ENCODE measurements at regions not wholly inside any gene's neighbourhood (a gene's known extent, or its start where the extent isn't known, plus 50 kb on each side); places are given as distances from the start of the nearest gene placed in this dataset.
"Not testable (repeated sequence)": the region's sequence is repeated elsewhere in the genome, so short reads cannot be mapped to it uniquely, and the experiment has no call there.

DNA sequence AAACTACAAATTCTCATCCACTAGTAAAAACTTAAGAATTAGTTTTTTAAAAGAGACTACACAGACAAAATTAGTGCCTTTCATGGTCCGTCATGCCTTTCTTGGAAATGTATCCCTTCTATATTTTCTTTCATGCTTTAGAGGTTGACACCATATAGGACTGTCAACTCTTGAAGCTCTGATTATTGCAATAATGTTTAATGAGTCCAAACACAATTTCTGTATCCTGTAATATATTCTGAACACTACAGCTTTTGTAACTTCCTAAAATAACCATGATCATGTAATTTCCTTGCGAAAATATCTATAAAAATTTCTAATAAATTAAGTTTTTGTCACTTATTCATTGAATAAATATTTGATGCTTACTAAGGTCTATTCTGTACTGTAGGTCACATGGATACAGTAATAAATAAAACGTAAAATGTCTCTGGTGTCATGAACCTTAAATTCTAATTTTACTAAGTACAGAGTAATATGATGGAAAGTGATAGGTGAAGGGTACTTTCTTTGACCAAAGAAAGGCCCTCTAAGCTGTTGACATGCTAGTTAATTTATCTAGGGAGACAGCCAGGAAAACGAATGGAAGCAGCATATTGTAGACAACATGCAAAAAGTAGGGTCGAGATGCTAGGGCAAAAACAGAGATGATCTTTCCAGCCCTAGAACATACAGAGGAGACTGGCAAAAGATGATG lies 687.3 kb upstream of the PCDH9 start:
- no peak for DNase-seq (ENCODE audit: low read depth)
- no peak overlapping the region for H3K4me3 ChIP-seq (replicated peaks; ENCODE audit: low read depth, low read length)
- TF ChIP-seq, protein P1, sequence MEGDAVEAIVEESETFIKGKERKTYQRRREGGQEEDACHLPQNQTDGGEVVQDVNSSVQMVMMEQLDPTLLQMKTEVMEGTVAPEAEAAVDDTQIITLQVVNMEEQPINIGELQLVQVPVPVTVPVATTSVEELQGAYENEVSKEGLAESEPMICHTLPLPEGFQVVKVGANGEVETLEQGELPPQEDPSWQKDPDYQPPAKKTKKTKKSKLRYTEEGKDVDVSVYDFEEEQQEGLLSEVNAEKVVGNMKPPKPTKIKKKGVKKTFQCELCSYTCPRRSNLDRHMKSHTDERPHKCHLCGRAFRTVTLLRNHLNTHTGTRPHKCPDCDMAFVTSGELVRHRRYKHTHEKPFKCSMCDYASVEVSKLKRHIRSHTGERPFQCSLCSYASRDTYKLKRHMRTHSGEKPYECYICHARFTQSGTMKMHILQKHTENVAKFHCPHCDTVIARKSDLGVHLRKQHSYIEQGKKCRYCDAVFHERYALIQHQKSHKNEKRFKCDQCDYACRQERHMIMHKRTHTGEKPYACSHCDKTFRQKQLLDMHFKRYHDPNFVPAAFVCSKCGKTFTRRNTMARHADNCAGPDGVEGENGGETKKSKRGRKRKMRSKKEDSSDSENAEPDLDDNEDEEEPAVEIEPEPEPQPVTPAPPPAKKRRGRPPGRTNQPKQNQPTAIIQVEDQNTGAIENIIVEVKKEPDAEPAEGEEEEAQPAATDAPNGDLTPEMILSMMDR (IDR thresholded peaks at IDR 0.05; ENCODE audit: low read length, missing control alignments): no peak

DNA sequence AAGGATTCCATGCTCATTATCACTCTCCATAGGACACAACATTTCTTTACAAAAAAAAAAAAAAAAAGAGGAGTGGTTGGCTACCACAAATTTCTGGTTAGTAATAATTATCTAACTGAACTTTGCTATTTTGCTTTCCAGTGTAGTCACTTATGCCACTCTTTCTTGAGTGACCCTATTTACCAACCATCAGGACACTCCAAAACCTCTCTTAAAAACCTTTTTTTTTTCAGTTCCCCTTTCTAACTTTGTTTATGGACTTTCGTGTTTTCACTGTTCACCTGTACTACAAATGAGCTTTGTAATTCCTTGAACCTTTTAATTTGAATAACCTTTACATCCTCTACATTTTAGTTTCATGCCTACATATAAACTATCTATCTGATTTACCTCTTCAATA lies 686.5 kb upstream of the PCDH9 start:
- no peak overlapping the region for H3K4me3 ChIP-seq (replicated peaks; ENCODE audit: low read depth, low read length)
- TF ChIP-seq, protein P1 (IDR thresholded peaks at IDR 0.05; ENCODE audit: low read length, missing control alignments): no peak
- DNase-seq (ENCODE audit: low read depth): no peak

DNA sequence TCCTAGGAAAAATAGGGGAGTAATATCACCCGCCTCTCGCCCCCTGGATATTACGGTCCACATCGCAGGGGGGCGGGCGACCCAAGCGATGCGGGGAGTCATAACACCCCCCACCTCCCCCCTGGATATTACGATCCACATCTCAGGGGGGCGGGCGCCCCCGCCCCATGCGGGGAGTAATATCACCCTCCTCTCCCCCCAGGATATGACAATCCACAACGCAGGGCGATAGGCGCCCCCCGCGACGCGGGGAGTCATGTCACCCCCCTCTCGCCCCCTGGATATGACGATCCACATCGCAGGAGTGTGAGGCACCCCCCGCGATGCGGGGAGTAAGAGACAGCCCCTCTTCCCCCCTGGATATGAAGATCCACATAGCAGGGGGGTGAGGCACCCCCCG lies 684.4 kb upstream of the PCDH9 start:
- DNase-seq (ENCODE audit: low read depth): no peak
- no peak overlapping the region for H3K4me3 ChIP-seq (replicated peaks; ENCODE audit: low read depth, low read length)

DNA sequence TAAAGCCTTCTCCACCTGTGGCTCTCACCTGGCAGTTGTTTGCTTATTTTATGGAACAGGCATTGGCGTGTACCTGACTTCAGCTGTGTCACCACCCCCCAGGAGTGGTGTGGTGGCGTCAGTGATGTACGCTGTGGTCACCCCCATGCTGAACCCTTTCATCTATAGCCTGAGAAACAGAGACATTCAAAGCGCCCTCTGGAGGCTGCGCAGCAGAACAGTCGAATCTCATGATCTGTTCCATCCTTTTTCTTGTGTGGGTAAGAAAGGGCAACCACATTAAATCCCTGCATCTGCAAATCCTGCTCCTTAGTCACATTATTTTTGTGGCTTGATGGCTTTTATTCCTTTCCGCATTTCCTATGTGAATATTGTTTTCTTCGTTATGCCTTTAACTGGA lies 672.8 kb upstream of the PCDH9 start:
- H3K4me3 ChIP-seq (replicated peaks; ENCODE audit: low read depth, low read length); DNase-seq (ENCODE audit: low read depth): not testable (repeated sequence)

More for the DNA sequence above, 684.4 kb upstream of the PCDH9 start:
- TF ChIP-seq, protein P1 (IDR thresholded peaks at IDR 0.05; ENCODE audit: low read length, missing control alignments): no peak

DNA sequence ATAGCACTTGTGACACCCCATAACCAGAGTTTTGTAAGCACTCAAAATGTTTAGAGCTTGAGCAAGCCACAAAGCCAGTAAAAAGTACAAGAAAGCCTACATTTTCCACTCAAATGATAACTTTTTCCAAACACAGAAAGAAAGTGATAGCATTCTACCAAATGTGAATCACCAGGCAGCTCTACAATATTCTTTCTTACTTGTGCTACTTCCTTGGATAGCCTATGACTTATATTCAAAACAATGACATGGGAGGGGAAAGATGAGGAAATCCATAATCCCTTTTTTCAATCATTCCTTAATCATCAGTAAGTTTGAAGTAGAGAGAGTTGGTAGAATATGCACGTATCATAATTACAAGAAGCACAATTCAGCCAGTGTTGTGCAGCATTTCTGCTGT lies 650.8 kb upstream of the PCDH9 start:
- DNase-seq (ENCODE audit: low read depth): no peak
- TF ChIP-seq, protein P1 (IDR thresholded peaks at IDR 0.05; ENCODE audit: low read length, missing control alignments): no peak
- no peak overlapping the region for H3K4me3 ChIP-seq (replicated peaks; ENCODE audit: low read depth, low read length)

DNA sequence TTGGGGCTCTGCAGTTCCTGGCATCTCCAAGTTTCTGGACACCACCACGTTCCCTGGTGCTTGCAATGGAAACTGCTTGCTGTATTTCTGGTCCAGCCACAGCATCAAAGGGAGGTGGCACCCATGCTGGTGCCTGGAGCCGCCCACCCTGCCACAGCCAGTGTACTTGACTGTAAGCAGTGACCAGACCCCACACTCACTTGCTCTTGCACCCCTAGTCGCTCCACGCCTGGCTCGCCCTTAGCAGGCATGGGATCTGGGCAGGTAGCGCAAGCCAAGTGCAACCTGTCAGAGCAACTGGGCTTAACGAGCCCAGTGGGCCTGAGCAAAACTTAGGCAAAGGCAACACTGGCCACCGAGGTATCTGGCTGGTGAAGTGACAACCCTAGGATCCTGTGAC lies 648.2 kb upstream of the PCDH9 start:
- DNase-seq (ENCODE audit: low read depth): no peak
- H3K4me3 ChIP-seq (replicated peaks; ENCODE audit: low read depth, low read length): no peak overlapping the region
- TF ChIP-seq, protein P1 (IDR thresholded peaks at IDR 0.05; ENCODE audit: low read length, missing control alignments): no peak

DNA sequence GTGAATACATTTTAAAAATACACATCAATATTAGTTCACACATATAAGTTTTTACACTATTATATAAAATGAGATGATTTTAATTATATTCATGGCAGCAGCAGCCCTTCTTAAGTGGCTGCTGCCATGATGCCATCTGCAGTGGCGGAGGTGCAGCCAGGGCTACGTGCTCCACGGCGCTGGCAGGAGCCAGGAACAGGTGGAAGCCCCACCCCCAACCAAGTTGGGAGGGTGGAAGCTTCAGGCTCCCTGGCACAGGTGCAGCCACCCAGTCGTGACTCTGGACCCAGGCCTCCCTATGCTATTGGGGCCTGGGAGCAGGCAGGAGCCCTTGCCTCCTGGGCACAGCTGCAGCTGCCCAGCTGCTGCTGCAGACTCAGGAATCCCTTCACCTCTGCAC lies 646.9 kb upstream of the PCDH9 start:
- no peak overlapping the region for H3K4me3 ChIP-seq (replicated peaks; ENCODE audit: low read depth, low read length)
- TF ChIP-seq, protein P1 (IDR thresholded peaks at IDR 0.05; ENCODE audit: low read length, missing control alignments): no peak
- no peak for DNase-seq (ENCODE audit: low read depth)
